OCI-LY1 (cell line): ENCODE measurements at regions not wholly inside any gene's neighbourhood (a gene's known extent, or its start where the extent isn't known, plus 50 kb on each side); places are given as distances from the start of the nearest gene placed in this dataset.

ENCODE experiments used
- EZH2 ChIP-seq: fragments of 200-600 bp; sonication (generic), shearing (Covaris generic); IDR thresholded peaks from 2 replicates; pipeline ENCODE4 v1.8.0; 2017; ENCODE audit warnings: borderline replicate concordance, mixed run types, mild to moderate bottlenecking, antibody characterized with exemption, low read length, moderate library complexity, mixed read lengths
- TF ChIP-seq, protein P1 (sequence below): fragments of 200-600 bp; sonication (generic), shearing (Covaris generic); IDR thresholded peaks from 2 replicates; pipeline ENCODE4 v1.5.1; 2017; ENCODE audit warnings: mild to moderate bottlenecking, antibody characterized with exemption, low read length, moderate library complexity, mixed read lengths

DNA sequence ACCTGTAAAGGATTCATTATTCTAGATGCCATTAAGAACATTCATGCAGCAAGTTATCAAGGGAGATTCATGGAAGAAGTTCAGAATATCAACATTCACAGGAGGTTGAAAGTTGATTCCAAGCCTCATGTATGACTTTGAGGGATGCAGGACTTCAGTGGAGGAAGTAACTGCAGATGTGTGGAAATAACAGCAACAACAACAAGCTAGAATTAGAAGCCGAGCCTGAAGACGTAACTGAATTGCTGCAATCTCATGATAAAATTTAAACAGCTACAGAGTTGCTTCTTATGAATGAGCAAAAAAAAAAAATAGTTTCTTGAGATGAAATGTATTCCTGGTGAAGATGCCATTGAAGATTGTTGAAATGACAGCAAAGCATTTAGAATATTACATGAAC is 73.3 kb upstream of the NXT1 start:
- TF ChIP-seq, protein P1, sequence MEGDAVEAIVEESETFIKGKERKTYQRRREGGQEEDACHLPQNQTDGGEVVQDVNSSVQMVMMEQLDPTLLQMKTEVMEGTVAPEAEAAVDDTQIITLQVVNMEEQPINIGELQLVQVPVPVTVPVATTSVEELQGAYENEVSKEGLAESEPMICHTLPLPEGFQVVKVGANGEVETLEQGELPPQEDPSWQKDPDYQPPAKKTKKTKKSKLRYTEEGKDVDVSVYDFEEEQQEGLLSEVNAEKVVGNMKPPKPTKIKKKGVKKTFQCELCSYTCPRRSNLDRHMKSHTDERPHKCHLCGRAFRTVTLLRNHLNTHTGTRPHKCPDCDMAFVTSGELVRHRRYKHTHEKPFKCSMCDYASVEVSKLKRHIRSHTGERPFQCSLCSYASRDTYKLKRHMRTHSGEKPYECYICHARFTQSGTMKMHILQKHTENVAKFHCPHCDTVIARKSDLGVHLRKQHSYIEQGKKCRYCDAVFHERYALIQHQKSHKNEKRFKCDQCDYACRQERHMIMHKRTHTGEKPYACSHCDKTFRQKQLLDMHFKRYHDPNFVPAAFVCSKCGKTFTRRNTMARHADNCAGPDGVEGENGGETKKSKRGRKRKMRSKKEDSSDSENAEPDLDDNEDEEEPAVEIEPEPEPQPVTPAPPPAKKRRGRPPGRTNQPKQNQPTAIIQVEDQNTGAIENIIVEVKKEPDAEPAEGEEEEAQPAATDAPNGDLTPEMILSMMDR, result no peak
- TF ChIP-seq EZH2, result no peak
